Aorta (tissue), 5 donors: ENCODE measurements at regions not wholly inside any gene's neighbourhood (a gene's known extent, or its start where the extent isn't known, plus 50 kb on each side); places are given as distances from the start of the nearest gene placed in this dataset.

ENCODE experiments used
- ATAC-seq: fragments of 200-7000 bp; cut with Tn5 transposase; one replicate; pipeline ENCODE4 v1.9.1; 2022; ENCODE audit warnings: moderate library complexity; ENCODE audit not compliant: low FRiP score
- DNase-seq, 2 donors: peaks; one replicate each; pipeline ENCODE4 v3.0.0-alpha.2; 2020
- H3K27ac ChIP-seq, 2 donors: one replicate each; pipeline ENCODE4 v1.5.1; 2013; ENCODE audit warnings: low read length in 2 of 2, mild to moderate bottlenecking in 2 of 2, moderate library complexity in 2 of 2, control low read depth in 1 of 2, inconsistent platforms in 1 of 2, low read depth in 1 of 2
- H3K27me3 ChIP-seq, 2 donors: one replicate each; pipeline ENCODE4 v1.6.1; 2013; ENCODE audit warnings: control low read depth in 1 of 2, low read length in 1 of 2, mild to moderate bottlenecking in 1 of 2, moderate library complexity in 1 of 2; ENCODE audit not compliant: insufficient read depth in 2 of 2, control insufficient read depth in 1 of 2
- H3K36me3 ChIP-seq, 2 donors: one replicate each; pipeline ENCODE4 v1.6.1; 2013; ENCODE audit warnings: control low read depth in 1 of 2, low read length in 1 of 2, mild to moderate bottlenecking in 1 of 2; ENCODE audit not compliant: insufficient read depth in 2 of 2, control insufficient read depth in 1 of 2
- H3K4me1 ChIP-seq, 2 donors: one replicate each; pipeline ENCODE4 v1.6.1; 2013; ENCODE audit warnings: low read length in 2 of 2, control low read depth in 1 of 2, mild to moderate bottlenecking in 1 of 2, moderate library complexity in 1 of 2; ENCODE audit not compliant: insufficient read depth in 2 of 2, control insufficient read depth in 1 of 2
- H3K4me3 ChIP-seq, 2 donors: one replicate each; pipeline ENCODE4 v1.5.1; 2013; ENCODE audit warnings: low read length in 2 of 2, control low read depth in 1 of 2, mild to moderate bottlenecking in 1 of 2
- H3K9me3 ChIP-seq: one replicate; pipeline ENCODE4 v1.6.1; 2013; ENCODE audit warnings: mild to moderate bottlenecking, low read length; ENCODE audit not compliant: control insufficient read depth
- WGBS, 2 donors: extraction: QIAGEN DNeasy Blood & Tissue Kit; methylation state at CpG; one replicate each; pipeline ENCODE4 v1.1.7; 2013; 5-methylcytosine and 5-hydroxymethylcytosine counted together
- intact Hi-C, 2 donors: fragments of 100-400 bp; cut with DNase I; formaldehyde crosslinking; loops; one replicate each; pipeline versions ENCODE4 v1.14.2 to v1.15.0; 2022
- donor health status: healthy with polysubstance abuse.
- donor health status: Bipolar disorder and iron deficiency.
- donor health status: DM: no; HTN: no; CAD: no.
- donor health status: DM: no; HTN: no; CAD: no.
- donor health status: DM: yes; HTN: yes; CAD: no.

DNA sequence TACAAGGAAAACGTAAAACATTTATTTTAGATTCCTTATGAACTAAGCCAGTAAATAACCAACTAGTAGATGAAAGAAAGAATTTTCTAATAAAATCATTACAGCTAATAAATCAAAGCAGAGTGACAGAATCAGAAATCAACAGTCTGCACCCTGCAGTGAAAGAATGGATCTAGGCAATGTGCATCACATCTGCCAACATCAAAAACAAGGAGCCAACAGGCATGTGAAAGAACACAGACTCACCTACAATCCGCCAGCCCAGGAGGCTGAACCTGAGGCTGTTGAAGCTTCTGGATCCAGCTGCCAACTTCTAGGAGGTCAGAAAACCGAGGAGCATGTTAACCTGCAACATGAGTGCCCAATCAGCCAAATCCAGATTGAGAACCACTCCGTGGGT, 196.3 kb downstream of the SETD4 start:
- peaks cover 2% of the 10 kb centered on the region for H3K9me3 ChIP-seq
- no peaks in the 10 kb centered on the region for H3K4me1 ChIP-seq
- intact Hi-C loops, result no loop called here
- no peak overlapping the region for H3K27ac ChIP-seq
- no peak overlapping the region for H3K4me3 ChIP-seq
- ATAC-seq (no peak), DNase-seq (no peak)
- H3K27me3 ChIP-seq, result no peaks in the 10 kb centered on the region
- no peaks in the 10 kb centered on the region for H3K36me3 ChIP-seq
- 81 to 84% methylated on average over 4 of the region's 4 CpGs for WGBS, 2 donors

DNA sequence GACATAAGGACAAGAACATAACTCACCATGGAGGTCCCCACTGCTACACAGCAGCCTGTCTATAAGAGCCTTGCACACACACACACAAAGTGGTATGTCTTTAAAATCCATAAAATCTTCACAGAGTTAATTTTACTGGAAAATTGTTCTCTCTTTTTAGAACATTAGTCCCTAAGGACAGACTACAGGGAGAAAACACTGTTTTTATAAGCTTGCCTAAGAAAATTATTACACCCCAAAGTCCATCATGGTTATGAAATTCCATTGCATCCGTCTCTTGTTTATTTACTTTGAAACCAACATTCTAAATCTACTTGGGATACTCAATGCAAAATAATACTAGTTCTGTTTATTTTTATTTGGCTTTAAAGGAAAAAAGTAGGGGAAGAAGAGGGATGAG, 197.4 kb downstream of the SETD4 start:
- intact Hi-C loops, result no loop called here
- no peak for ATAC-seq
- no peak for DNase-seq
- Histone ChIP-seq H3K4me1 (no peaks in the 10 kb centered on the region), H3K36me3 (no peaks in the 10 kb centered on the region), H3K27ac (no peak overlapping the region), H3K27me3 (no peaks in the 10 kb centered on the region), H3K4me3 (no peak overlapping the region), H3K9me3 (no peaks in the 10 kb centered on the region)
- 0 to 7% methylated on average over 1 of the region's 1 CpG for WGBS, 2 donors

DNA sequence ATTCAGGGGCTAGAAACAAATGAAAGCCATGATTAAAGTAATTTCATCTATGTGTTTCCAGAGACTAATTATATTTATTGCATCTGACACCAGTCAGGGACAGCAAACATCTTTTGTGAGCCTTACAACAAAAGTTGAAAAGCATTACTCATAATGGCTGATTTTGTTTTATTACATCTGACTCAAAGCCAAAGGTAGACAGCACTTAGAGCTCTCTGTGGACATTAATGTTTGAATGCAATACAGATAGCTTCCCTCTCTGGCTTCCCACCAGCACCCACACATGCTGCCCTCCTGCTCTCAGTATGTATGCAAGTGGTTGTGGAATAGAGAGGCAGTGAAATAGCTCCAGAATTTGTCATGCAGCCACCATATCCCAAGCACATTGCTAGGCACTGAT, 198.7 kb downstream of the SETD4 start:
- Histone ChIP-seq H3K9me3 (no peaks in the 10 kb centered on the region), H3K4me1 (no peaks in the 10 kb centered on the region), H3K4me3 (no peak overlapping the region), H3K36me3 (no peaks in the 10 kb centered on the region), H3K27me3 (no peaks in the 10 kb centered on the region), H3K27ac (no peak overlapping the region)
- intact Hi-C loops, result no loop called here
- ATAC-seq (no peak), DNase-seq (no peak)

DNA sequence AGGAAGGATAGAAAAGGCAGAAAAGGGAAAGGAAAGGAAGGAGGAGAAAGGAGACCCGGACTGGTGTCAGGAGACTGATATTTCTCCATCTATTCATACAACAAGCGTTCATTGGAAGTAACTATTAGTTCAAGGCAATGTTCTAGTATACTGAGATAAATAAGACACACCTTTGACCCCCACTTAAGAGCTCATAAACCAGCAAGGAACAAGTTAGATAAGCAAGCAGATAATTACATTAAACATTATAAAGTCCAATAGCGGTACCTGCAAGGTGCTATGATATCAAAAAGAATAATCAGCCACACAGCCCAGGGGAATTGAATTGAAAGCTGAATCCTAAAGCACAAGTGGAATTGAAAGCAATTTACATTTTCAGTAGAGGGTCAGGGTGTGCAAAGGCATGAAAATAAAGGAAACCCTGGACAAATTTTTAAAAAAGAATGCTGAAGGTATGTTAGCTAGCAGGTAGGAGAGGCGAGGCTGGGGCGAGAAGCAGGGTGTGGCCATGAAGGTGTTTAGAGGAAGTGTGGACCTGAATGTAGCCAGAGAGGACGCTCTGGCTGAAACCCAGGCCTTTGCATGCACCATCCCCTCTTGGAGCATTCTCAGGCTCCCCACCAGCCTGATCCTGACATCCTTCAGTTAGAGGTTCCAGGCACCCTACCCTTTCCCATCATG, 200.0 kb downstream of the SETD4 start:
- Histone ChIP-seq H3K36me3 (no peaks in the 10 kb centered on the region), H3K27me3 (no peaks in the 10 kb centered on the region), H3K4me3 (no peak overlapping the region), H3K4me1 (no peaks in the 10 kb centered on the region), H3K27ac (no peak overlapping the region), H3K9me3 (no peaks in the 10 kb centered on the region)
- ATAC-seq, result no peak
- no peak for DNase-seq
- 96% methylated on average over 6 of the region's 6 CpGs for WGBS, 2 donors
- intact Hi-C loops, result no loop called here

DNA sequence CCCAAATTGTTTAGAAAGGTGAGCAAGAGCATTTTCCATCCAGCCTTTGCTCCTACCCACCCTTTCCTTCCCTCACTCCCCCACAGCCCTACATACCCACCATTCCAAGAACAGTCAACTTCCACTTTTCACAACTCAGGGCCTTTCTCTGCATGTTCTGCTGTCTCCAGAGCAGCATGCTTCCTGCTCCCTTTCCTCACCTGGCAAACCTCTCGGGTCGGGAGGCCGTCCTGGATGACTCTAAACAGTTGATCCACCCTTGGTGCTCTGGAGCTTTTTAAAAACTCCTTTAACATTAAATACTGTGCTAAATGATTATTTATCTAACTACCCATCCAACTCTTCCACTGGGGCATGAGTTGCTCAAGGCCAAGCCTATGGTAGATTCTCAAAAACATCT, 200.6 kb downstream of the SETD4 start:
- H3K4me1 ChIP-seq, result no peaks in the 10 kb centered on the region
- no peak overlapping the region for H3K27ac ChIP-seq
- H3K9me3 ChIP-seq, result no peaks in the 10 kb centered on the region
- no peak for DNase-seq
- WGBS, 2 donors, result 96 to 99% methylated on average over 3 of the region's 3 CpGs
- ATAC-seq, result no peak
- H3K36me3 ChIP-seq, result no peaks in the 10 kb centered on the region
- no peaks in the 10 kb centered on the region for H3K27me3 ChIP-seq
- no peak overlapping the region for H3K4me3 ChIP-seq
- intact Hi-C loops, result loop anchor here in 1 of 2 donors (10.0 kb wide), 1 partner anchor 655 kb away; no protein-coding TSS in a partner anchor

DNA sequence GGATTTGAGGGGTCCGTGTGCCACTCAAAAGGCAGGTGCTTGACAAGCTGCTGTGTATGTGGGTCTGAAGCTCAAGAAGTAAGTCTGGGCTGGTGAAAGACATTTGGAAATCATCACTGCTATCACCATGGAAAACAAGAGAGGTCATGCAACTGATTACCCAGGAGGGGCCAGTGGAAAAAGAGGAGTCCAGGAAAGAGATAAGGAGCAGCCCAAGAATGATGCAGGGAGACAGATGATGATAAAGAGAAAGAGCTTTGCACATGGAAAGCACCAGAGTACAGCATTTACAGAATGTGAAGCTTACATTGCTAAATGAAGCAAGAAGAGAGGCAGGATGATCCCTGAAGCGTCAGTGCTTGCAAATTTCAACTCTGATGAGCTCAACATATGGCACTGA, 203.2 kb downstream of the SETD4 start:
- intact Hi-C loops, result loop anchor here in 1 of 2 donors (10.0 kb wide), 1 partner anchor 652 kb away; no protein-coding TSS in a partner anchor
- no peak for ATAC-seq
- WGBS, 2 donors, result 95 to 100% methylated on average over 2 of the region's 2 CpGs

DNA sequence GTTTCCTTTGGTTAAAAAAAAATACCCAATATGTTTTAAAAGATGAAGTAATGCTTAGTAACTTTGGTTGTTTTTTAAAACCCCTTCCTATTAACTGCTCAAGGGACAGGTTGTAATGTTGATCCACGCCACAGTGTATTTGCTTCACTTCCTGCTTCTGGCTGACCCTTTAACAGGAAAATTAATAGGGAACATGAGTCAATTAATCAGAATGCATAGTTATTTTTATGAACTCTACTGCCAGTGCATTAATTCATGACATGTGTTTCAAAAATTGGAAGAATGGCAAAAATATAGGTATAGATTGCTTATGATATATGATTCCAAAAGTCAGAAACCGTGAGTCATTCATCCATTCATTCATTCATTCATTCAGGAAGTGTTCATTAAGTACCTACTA, 204.8 kb downstream of the SETD4 start:
- DNase-seq (no peak), ATAC-seq (no peak)
- H3K27ac ChIP-seq, result no peak overlapping the region
- intact Hi-C loops, result loop anchor here in 1 of 2 donors (10.0 kb wide), 1 partner anchor 651 kb away; no protein-coding TSS in a partner anchor
- 83 to 91% methylated on average over 2 of the region's 2 CpGs for WGBS, 2 donors
- no peaks in the 10 kb centered on the region for H3K36me3 ChIP-seq
- no peaks in the 10 kb centered on the region for H3K27me3 ChIP-seq
- H3K4me1 ChIP-seq, result no peaks in the 10 kb centered on the region
- no peak overlapping the region for H3K4me3 ChIP-seq
- no peaks in the 10 kb centered on the region for H3K9me3 ChIP-seq

More for the DNA sequence above, 203.2 kb downstream of the SETD4 start:
- Histone ChIP-seq H3K4me3 (no peak overlapping the region), H3K9me3 (no peaks in the 10 kb centered on the region), H3K36me3 (no peaks in the 10 kb centered on the region), H3K27ac (no peak overlapping the region), H3K27me3 (no peaks in the 10 kb centered on the region), H3K4me1 (no peaks in the 10 kb centered on the region)
- DNase-seq, result no peak

DNA sequence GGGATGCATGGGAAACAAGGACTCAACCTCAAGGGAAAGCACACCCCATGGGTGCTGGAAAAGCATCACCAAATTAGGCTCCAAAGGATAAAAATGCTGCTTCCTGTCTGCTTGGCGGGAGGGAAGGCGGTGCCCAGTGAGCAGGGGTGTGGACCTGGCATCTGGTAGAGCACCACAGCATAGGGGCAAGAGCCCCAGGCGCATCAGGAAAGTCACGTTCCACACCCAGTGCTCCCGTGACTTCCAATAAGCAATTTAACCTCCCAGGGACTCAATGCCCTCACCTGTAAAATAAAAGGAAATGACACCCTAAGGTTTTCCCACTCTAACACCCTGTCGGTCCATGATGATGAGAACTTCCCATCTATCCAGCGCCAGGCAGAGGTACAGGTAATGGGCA, 206.0 kb downstream of the SETD4 start:
- Histone ChIP-seq H3K27me3 (no peaks in the 10 kb centered on the region), H3K27ac (no peak overlapping the region), H3K4me3 (no peak overlapping the region), H3K4me1 (no peaks in the 10 kb centered on the region), H3K9me3 (no peaks in the 10 kb centered on the region), H3K36me3 (no peaks in the 10 kb centered on the region)
- ATAC-seq (no peak), DNase-seq (no peak)
- intact Hi-C loops, result loop anchor here (5.0 to 10.0 kb wide), 3 partner anchors 78 to 967 kb away; no protein-coding TSS in a partner anchor
- 97 to 99% methylated on average over 7 of the region's 7 CpGs for WGBS, 2 donors
